HG03025 (cell line): ENCODE measurements at regions not wholly inside any gene's neighbourhood (a gene's known extent, or its start where the extent isn't known, plus 50 kb on each side); places are given as distances from the start of the nearest gene placed in this dataset.

ENCODE experiments used
- ATAC-seq: cut with Tn5 transposase; IDR thresholded peaks from one replicate; pipeline ENCODE4 v1.9.1; 2021; ENCODE audit warnings: mild to moderate bottlenecking, moderate library complexity; ENCODE audit not compliant: unreplicated experiment, low FRiP score

GRCh38 chr13:109381546-109382180, 404.7 kb downstream of the IRS2 start:
- ATAC-seq, result no peak

GRCh38 chr13:109380457-109380856, 405.9 kb downstream of the IRS2 start:
- no peak for ATAC-seq

- no peak for ATAC-seq
These were observed 406.5 kb downstream of the IRS2 start for GRCh38 chr13:109379930-109380329.

- ATAC-seq, result no peak
These were observed 409.4 kb downstream of the IRS2 start for GRCh38 chr13:109376936-109377335.

- no peak for ATAC-seq
These were observed 411.7 kb downstream of the IRS2 start for GRCh38 chr13:109374609-109375200.

GRCh38 chr13:109372666-109373065, 413.7 kb downstream of the IRS2 start:
- ATAC-seq, result no peak

- no peak for ATAC-seq
These were observed 415.3 kb downstream of the IRS2 start for GRCh38 chr13:109371066-109371465.

GRCh38 chr13:109370496-109370895, 415.9 kb downstream of the IRS2 start:
- no peak for ATAC-seq

GRCh38 chr13:109369353-109370052, 416.9 kb downstream of the IRS2 start:
- no peak for ATAC-seq

- ATAC-seq, result no peak
These were observed 418.2 kb downstream of the IRS2 start for GRCh38 chr13:109368230-109368629.

GRCh38 chr13:109366525-109366924, 419.9 kb downstream of the IRS2 start:
- ATAC-seq, result no peak

GRCh38 chr13:109363431-109363830, 423.0 kb downstream of the IRS2 start:
- ATAC-seq, result no peak

GRCh38 chr13:109362616-109363015, 423.8 kb downstream of the IRS2 start:
- no peak for ATAC-seq

- no peak for ATAC-seq
These were observed 424.7 kb downstream of the IRS2 start for GRCh38 chr13:109361562-109362289.

- ATAC-seq, result no peak
These were observed 428.5 kb downstream of the IRS2 start for GRCh38 chr13:109357751-109358471.

- ATAC-seq, result no peak
These were observed 430.4 kb downstream of the IRS2 start for GRCh38 chr13:109355875-109356434.

- no peak for ATAC-seq
These were observed 431.2 kb downstream of the IRS2 start for GRCh38 chr13:109355166-109355565.

GRCh38 chr13:109351236-109351635, 435.1 kb downstream of the IRS2 start:
- ATAC-seq, result no peak

- no peak for ATAC-seq
These were observed 437.7 kb downstream of the IRS2 start for GRCh38 chr13:109348519-109349258.

- ATAC-seq, result no peak
These were observed 440.3 kb downstream of the IRS2 start for GRCh38 chr13:109346060-109346459.
